ENCODE measurements at regions not wholly inside any gene's neighbourhood (a gene's known extent, or its start where the extent isn't known, plus 50 kb on each side); places are given as distances from the start of the nearest gene placed in this dataset.

- FAIRE-seq (no peak), DNase-seq (ENCODE audit: low read depth) (no peak)
- H3K27me3 ChIP-seq (ENCODE audit: control insufficient read depth, insufficient read depth, low read length) = no peaks in the 10 kb centered on the region
- no peak for TF ChIP-seq CTCF (IDR thresholded peaks at IDR 0.05; ENCODE audit: insufficient read depth, low read length, severe bottlenecking)
- H3K36me3 ChIP-seq (ENCODE audit: control insufficient read depth, insufficient read depth, low read length) = no peaks in the 10 kb centered on the region
- H3K4me3 ChIP-seq (ENCODE audit: low read depth, low read length) = no peak overlapping the region
These were observed 161.3 kb upstream of the RFX3 start for GRCh38 chr9:3687145-3687544.

- H3K4me3 ChIP-seq (ENCODE audit: low read depth, low read length) = no peak overlapping the region
These were observed 156.4 kb upstream of the RFX3 start for GRCh38 chr9:3682186-3682585.

GRCh38 chr9:3677541-3677940 lies 151.7 kb upstream of the RFX3 start:
- Histone ChIP-seq H3K4me3 (ENCODE audit: low read depth, low read length) (no peak overlapping the region), H3K36me3 (ENCODE audit: control insufficient read depth, insufficient read depth, low read length) (no peaks in the 10 kb centered on the region), H3K27me3 (ENCODE audit: control insufficient read depth, insufficient read depth, low read length) (no peaks in the 10 kb centered on the region)
- FAIRE-seq (no peak), DNase-seq (ENCODE audit: low read depth) (no peak)
- no peak for TF ChIP-seq CTCF (IDR thresholded peaks at IDR 0.05; ENCODE audit: insufficient read depth, low read length, severe bottlenecking)

More at GRCh38 chr9:3682186-3682585, 156.4 kb upstream of the RFX3 start:
- FAIRE-seq (no peak), DNase-seq (ENCODE audit: low read depth) (no peak)
- Histone ChIP-seq H3K27me3 (ENCODE audit: control insufficient read depth, insufficient read depth, low read length) (no peaks in the 10 kb centered on the region), H3K36me3 (ENCODE audit: control insufficient read depth, insufficient read depth, low read length) (no peaks in the 10 kb centered on the region)
- TF ChIP-seq CTCF (IDR thresholded peaks at IDR 0.05; ENCODE audit: insufficient read depth, low read length, severe bottlenecking) = no peak

- no peak for TF ChIP-seq CTCF (IDR thresholded peaks at IDR 0.05; ENCODE audit: insufficient read depth, low read length, severe bottlenecking)
- Histone ChIP-seq H3K4me3 (ENCODE audit: low read depth, low read length) (no peak overlapping the region), H3K27me3 (ENCODE audit: control insufficient read depth, insufficient read depth, low read length) (no peaks in the 10 kb centered on the region), H3K36me3 (ENCODE audit: control insufficient read depth, insufficient read depth, low read length) (no peaks in the 10 kb centered on the region)
- DNase-seq (ENCODE audit: low read depth) (no peak), FAIRE-seq (no peak)
These were observed 151.0 kb upstream of the RFX3 start for GRCh38 chr9:3676766-3677165.

GRCh38 chr9:3675946-3676345 lies 150.1 kb upstream of the RFX3 start:
- no peak for FAIRE-seq

More at GRCh38 chr9:3675946-3676345, 150.1 kb upstream of the RFX3 start:
- no peaks in the 10 kb centered on the region for H3K27me3 ChIP-seq (ENCODE audit: control insufficient read depth, insufficient read depth, low read length)
- TF ChIP-seq CTCF (IDR thresholded peaks at IDR 0.05; ENCODE audit: insufficient read depth, low read length, severe bottlenecking) = no peak
- H3K36me3 ChIP-seq (ENCODE audit: control insufficient read depth, insufficient read depth, low read length) = no peaks in the 10 kb centered on the region
- DNase-seq (ENCODE audit: low read depth) = no peak
- no peak overlapping the region for H3K4me3 ChIP-seq (ENCODE audit: low read depth, low read length)

All from bronchial epithelial cell (primary cell).